Ishikawa (cell line): ENCODE measurements at regions not wholly inside any gene's neighbourhood (a gene's known extent, or its start where the extent isn't known, plus 50 kb on each side); places are given as distances from the start of the nearest gene placed in this dataset.

Source experiments
- CEBPB ChIP-seq: IDR thresholded peaks from 2 replicates; pipeline ENCODE4 v1.6.1; 2012
- CREB1 ChIP-seq: IDR thresholded peaks from 2 replicates; pipeline ENCODE4 v1.6.1; 2012; ENCODE audit warnings: low read depth
- EGR1 ChIP-seq: IDR thresholded peaks from 2 replicates; pipeline ENCODE4 v1.6.1; 2012
- EP300 ChIP-seq: IDR thresholded peaks from 2 replicates; pipeline ENCODE4 v1.6.1; 2012; ENCODE audit warnings: borderline replicate concordance
- FOXM1 ChIP-seq: IDR thresholded peaks from 2 replicates; pipeline ENCODE4 v1.6.1; 2012; ENCODE audit warnings: low read depth, borderline replicate concordance
- NFIC ChIP-seq: IDR thresholded peaks from 2 replicates; pipeline ENCODE4 v1.6.1; 2012
- RAD21 ChIP-seq: IDR thresholded peaks from 2 replicates; pipeline ENCODE4 v1.6.1; 2012; ENCODE audit warnings: low read depth
- TAF1 ChIP-seq: IDR thresholded peaks from 2 replicates; pipeline ENCODE4 v1.6.1; 2012; ENCODE audit warnings: low read depth, mild to moderate bottlenecking
- TCF12 ChIP-seq: IDR thresholded peaks from 2 replicates; pipeline ENCODE4 v1.6.1; 2012; ENCODE audit warnings: low read depth
- TEAD4 ChIP-seq: IDR thresholded peaks from 2 replicates; pipeline ENCODE4 v1.6.1; 2012
- YY1 ChIP-seq: IDR thresholded peaks from 2 replicates; pipeline ENCODE4 v1.6.1; 2012; ENCODE audit warnings: low read depth
- ZBTB7A ChIP-seq: IDR thresholded peaks from 2 replicates; pipeline ENCODE4 v1.6.1; 2012; ENCODE audit warnings: low read depth
- TF ChIP-seq, protein P1 (sequence below): IDR thresholded peaks from 2 replicates; pipeline ENCODE4 v1.6.1; 2012
- TF ChIP-seq, protein P2 (sequence below): IDR thresholded peaks from 2 replicates; pipeline ENCODE4 v1.6.1; 2012
- TF ChIP-seq, protein P3 (sequence below): IDR thresholded peaks from 2 replicates; pipeline ENCODE4 v1.6.1; 2012; ENCODE audit warnings: low read depth, mild to moderate bottlenecking

DNA sequence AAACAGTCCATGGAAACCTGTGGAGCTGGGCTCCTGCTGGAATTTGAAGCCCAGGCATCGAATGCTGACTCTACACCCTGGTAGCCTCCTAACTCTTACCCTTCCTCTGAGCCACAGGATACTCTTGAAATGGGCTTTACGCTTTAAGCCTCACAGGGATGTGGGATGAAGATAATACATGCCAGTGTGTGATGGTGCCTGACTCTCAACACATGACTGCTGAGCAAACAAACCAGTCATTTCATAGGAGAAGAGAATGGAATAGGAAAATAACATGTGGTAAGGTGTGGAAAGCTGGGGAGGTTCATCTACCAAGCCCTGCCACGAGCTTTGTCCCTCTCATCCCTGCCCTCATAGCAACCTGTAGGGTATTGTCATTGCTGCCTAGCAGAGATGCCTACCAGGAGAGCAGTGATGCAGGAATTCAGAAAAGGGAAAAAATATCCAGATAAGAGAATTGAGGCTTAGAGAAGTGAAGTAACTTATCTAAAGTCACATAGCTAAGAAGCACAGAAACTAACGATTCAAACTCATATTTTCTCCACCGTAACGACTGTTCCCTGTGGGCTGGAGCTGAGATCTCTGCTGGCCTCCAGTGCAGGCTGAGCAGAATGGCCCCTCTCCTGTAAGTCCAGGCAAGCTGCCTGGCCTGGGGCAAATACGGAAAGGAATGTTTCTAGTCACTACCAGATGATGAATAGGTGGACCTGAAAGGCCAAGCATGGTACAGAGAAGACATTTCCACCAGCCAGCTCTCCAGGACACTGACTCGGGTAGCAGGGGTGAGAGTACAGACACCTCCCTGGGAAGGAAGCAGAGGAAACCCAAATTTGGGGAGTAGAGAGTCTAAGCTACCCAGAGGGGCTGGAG lies 90.2 kb upstream of the DUSP5 start:
- TF ChIP-seq ZBTB7A: no peak
- no peak for TF ChIP-seq TAF1
- TF ChIP-seq, protein P1, sequence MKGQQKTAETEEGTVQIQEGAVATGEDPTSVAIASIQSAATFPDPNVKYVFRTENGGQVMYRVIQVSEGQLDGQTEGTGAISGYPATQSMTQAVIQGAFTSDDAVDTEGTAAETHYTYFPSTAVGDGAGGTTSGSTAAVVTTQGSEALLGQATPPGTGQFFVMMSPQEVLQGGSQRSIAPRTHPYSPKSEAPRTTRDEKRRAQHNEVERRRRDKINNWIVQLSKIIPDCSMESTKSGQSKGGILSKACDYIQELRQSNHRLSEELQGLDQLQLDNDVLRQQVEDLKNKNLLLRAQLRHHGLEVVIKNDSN: no peak
- no peak for TF ChIP-seq RAD21
- TF ChIP-seq CREB1: no peak
- TF ChIP-seq TCF12: no peak
- TF ChIP-seq FOXM1: no peak
- no peak for TF ChIP-seq EP300

GRCh38 chr10:110408203-110408871 lies 89.4 kb upstream of the DUSP5 start:
- TF ChIP-seq CEBPB (no peak), NFIC (0 out of 2 replicates have a peak, but pooled peaks have one; percentile 19), YY1 (no peak), ZBTB7A (no peak), RAD21 (no peak), TEAD4 (no peak), FOXM1 (no peak), CREB1 (no peak), EGR1 (peak; percentile 31; the same call in 1 of the 2 replicates), TCF12 (no peak), TAF1 (0 out of 2 replicates have a peak, but pooled peaks have one; percentile 7), EP300 (no peak)
- TF ChIP-seq, protein P2, sequence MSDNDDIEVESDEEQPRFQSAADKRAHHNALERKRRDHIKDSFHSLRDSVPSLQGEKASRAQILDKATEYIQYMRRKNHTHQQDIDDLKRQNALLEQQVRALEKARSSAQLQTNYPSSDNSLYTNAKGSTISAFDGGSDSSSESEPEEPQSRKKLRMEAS: no peak
- TF ChIP-seq, protein P1: no peak
- TF ChIP-seq, protein P3, sequence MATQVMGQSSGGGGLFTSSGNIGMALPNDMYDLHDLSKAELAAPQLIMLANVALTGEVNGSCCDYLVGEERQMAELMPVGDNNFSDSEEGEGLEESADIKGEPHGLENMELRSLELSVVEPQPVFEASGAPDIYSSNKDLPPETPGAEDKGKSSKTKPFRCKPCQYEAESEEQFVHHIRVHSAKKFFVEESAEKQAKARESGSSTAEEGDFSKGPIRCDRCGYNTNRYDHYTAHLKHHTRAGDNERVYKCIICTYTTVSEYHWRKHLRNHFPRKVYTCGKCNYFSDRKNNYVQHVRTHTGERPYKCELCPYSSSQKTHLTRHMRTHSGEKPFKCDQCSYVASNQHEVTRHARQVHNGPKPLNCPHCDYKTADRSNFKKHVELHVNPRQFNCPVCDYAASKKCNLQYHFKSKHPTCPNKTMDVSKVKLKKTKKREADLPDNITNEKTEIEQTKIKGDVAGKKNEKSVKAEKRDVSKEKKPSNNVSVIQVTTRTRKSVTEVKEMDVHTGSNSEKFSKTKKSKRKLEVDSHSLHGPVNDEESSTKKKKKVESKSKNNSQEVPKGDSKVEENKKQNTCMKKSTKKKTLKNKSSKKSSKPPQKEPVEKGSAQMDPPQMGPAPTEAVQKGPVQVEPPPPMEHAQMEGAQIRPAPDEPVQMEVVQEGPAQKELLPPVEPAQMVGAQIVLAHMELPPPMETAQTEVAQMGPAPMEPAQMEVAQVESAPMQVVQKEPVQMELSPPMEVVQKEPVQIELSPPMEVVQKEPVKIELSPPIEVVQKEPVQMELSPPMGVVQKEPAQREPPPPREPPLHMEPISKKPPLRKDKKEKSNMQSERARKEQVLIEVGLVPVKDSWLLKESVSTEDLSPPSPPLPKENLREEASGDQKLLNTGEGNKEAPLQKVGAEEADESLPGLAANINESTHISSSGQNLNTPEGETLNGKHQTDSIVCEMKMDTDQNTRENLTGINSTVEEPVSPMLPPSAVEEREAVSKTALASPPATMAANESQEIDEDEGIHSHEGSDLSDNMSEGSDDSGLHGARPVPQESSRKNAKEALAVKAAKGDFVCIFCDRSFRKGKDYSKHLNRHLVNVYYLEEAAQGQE: no peak

DNA sequence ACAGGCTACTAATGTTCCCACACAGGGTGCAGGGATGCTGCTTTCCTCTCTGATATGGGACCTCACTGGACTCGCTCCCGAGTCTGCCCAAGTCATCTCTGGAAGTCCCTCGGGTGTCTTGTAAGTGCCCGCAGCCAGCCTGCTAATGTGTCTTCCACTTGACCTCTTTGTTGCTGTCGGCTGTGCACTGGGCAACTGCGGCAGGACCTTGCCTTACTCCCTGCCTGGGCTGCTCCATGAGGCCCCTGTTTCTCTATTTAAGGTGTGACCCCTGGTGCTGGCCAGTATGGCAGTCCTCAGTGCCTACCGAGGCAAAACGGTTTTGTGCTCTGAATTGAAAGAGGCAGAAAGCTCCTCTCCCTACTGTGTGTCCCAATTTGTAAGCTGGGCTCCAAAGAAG lies 88.8 kb upstream of the DUSP5 start:
- TF ChIP-seq TAF1: 0 out of 2 replicates have a peak, but pooled peaks have one; percentile 1
- no peak for TF ChIP-seq RAD21
- TF ChIP-seq YY1: no peak
- TF ChIP-seq, protein P3: no peak

- TF ChIP-seq TAF1 (0 out of 2 replicates have a peak, but pooled peaks have one; percentile 1), EGR1 (no peak)
Measured at GRCh38 chr10:110409488-110409887, 88.2 kb upstream of the DUSP5 start.

DNA sequence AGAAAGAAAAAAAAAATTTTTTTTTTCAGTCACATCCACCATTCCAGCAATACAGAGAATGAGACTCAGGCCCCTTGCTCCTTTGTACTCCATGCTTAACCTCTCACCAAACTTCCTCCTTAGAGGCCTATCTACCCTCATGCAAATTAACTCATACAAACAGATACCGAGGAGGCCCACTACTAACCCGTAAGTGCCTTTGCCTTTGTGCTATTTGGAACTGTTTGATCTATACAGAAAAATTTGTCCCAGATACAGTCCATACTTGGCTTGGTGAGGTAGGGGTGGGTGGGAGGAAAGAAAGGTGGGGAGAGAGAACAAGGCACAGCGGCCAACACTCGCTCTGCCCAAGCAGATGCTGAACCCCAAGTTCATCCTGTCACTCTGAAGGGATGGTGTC lies 87.8 kb upstream of the DUSP5 start:
- TF ChIP-seq FOXM1 (no peak), TCF12 (no peak), TEAD4 (no peak), EP300 (no peak), CEBPB (no peak), YY1 (no peak)
- TF ChIP-seq, protein P2: no peak
- TF ChIP-seq, protein P3: no peak
